ENCODE measurements at regions not wholly inside any gene's neighbourhood (a gene's known extent, or its start where the extent isn't known, plus 50 kb on each side); places are given as distances from the start of the nearest gene placed in this dataset.

GRCh38 chr13:67867206-67867605 is 637.1 kb upstream of the PCDH9 start:
- TF ChIP-seq EZH2 (IDR thresholded peaks at IDR 0.05; ENCODE audit: insufficient read depth, low read length) (no peak), CTCF (IDR thresholded peaks at IDR 0.05; ENCODE audit: insufficient read depth, low read depth, low read length) (no peak)
- H3K9me3 Mint-ChIP-seq (ENCODE audit: unreplicated experiment) = peaks cover 1% of the 10 kb centered on the region
- H3K4me1 ChIP-seq (ENCODE audit: insufficient read depth, low read length) = no peaks in the 10 kb centered on the region
- H4K20me1 ChIP-seq (ENCODE audit: insufficient read depth, low read length) = no peaks in the 10 kb centered on the region
- H3K27me3 Mint-ChIP-seq (ENCODE audit: low read depth, unreplicated experiment) = no peaks in the 10 kb centered on the region
- no peaks in the 10 kb centered on the region for H3K4me1 Mint-ChIP-seq (ENCODE audit: low read depth, unreplicated experiment)
- H3K4me3 ChIP-seq (ENCODE audit: insufficient read depth, low read depth, low read length) = no peak overlapping the region
- H3K27ac Mint-ChIP-seq (ENCODE audit: unreplicated experiment) = no peak overlapping the region
- no peaks in the 10 kb centered on the region for H3K79me2 ChIP-seq (ENCODE audit: insufficient read depth, low read length)
- H3K4me2 ChIP-seq (ENCODE audit: low read length) = no peak overlapping the region
- no peak for FAIRE-seq
- H3K27me3 ChIP-seq (ENCODE audit: insufficient read depth, low read length) = no peaks in the 10 kb centered on the region
- no peaks in the 10 kb centered on the region for H3K9me3 ChIP-seq (ENCODE audit: insufficient read depth, low read depth, low read length)
- no peaks in the 10 kb centered on the region for H3K36me3 ChIP-seq (ENCODE audit: insufficient read depth, low read length)
- no peak overlapping the region for H3K27ac ChIP-seq (ENCODE audit: low read depth, low read length)
- H3K36me3 Mint-ChIP-seq (ENCODE audit: low read depth, unreplicated experiment) = no peaks in the 10 kb centered on the region
- DNase-seq (ENCODE audit: low read depth) = no peak
- H3K4me3 Mint-ChIP-seq (ENCODE audit: unreplicated experiment) = no peak overlapping the region
- H3K9ac ChIP-seq (ENCODE audit: low read length) = no peak overlapping the region
- H2AFZ ChIP-seq (ENCODE audit: low read depth, low read length) = no peak overlapping the region

DNA sequence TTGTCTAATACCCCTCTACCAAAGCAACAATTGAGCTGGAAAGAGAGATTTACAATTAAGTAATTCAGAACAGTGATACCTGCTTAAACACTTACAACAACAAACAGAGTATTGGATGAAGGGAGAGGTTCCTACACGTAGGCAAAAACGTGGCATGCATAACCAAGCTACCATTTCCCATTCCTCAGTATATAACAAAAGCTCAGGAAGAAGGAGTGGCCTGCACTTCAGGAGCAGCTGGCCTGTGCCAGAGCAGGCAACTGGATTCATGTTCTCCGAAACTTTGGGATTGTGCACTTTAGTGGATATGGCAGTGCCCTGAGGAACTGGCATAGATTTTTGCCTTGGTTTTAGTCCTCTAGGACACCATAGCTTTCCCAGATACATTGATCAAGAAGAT is 630.2 kb upstream of the PCDH9 start:
- peak overlapping the region; percentile 32 for H2AFZ ChIP-seq (ENCODE audit: low read depth, low read length)
- H3K4me2 ChIP-seq (ENCODE audit: low read length) = no peak overlapping the region
- Mint-ChIP-seq H3K4me3 (ENCODE audit: unreplicated experiment) (no peak overlapping the region), H3K4me1 (ENCODE audit: low read depth, unreplicated experiment) (no peaks in the 10 kb centered on the region), H3K9me3 (ENCODE audit: unreplicated experiment) (no peaks in the 10 kb centered on the region), H3K27me3 (ENCODE audit: low read depth, unreplicated experiment) (no peaks in the 10 kb centered on the region), H3K27ac (ENCODE audit: unreplicated experiment) (no peak overlapping the region), H3K36me3 (ENCODE audit: low read depth, unreplicated experiment) (no peaks in the 10 kb centered on the region)
- H3K79me2 ChIP-seq (ENCODE audit: insufficient read depth, low read length) = no peaks in the 10 kb centered on the region
- no peak for TF ChIP-seq CTCF (IDR thresholded peaks at IDR 0.05; ENCODE audit: insufficient read depth, low read depth, low read length)
- TF ChIP-seq EZH2 (IDR thresholded peaks at IDR 0.05; ENCODE audit: insufficient read depth, low read length) = no peak
- H3K27ac ChIP-seq (ENCODE audit: low read depth, low read length) = no peak overlapping the region
- no peak overlapping the region for H3K9ac ChIP-seq (ENCODE audit: low read length)
- FAIRE-seq (no peak), DNase-seq (ENCODE audit: low read depth) (no peak)
- no peaks in the 10 kb centered on the region for H3K9me3 ChIP-seq (ENCODE audit: insufficient read depth, low read depth, low read length)
- no peaks in the 10 kb centered on the region for H3K36me3 ChIP-seq (ENCODE audit: insufficient read depth, low read length)
- H3K4me3 ChIP-seq (ENCODE audit: insufficient read depth, low read depth, low read length) = no peak overlapping the region
- no peaks in the 10 kb centered on the region for H3K4me1 ChIP-seq (ENCODE audit: insufficient read depth, low read length)
- no peaks in the 10 kb centered on the region for H4K20me1 ChIP-seq (ENCODE audit: insufficient read depth, low read length)
- H3K27me3 ChIP-seq (ENCODE audit: insufficient read depth, low read length) = no peaks in the 10 kb centered on the region

- H3K36me3 Mint-ChIP-seq (ENCODE audit: low read depth, unreplicated experiment) = no peaks in the 10 kb centered on the region
- H3K79me2 ChIP-seq (ENCODE audit: insufficient read depth, low read length) = no peaks in the 10 kb centered on the region
- H3K36me3 ChIP-seq (ENCODE audit: insufficient read depth, low read length) = no peaks in the 10 kb centered on the region
- no peaks in the 10 kb centered on the region for H3K4me1 Mint-ChIP-seq (ENCODE audit: low read depth, unreplicated experiment)
- H3K9me3 Mint-ChIP-seq (ENCODE audit: unreplicated experiment) = no peaks in the 10 kb centered on the region
- FAIRE-seq = no peak
- H3K4me3 ChIP-seq (ENCODE audit: insufficient read depth, low read depth, low read length) = no peak overlapping the region
- no peak overlapping the region for H2AFZ ChIP-seq (ENCODE audit: low read depth, low read length)
- no peak for DNase-seq (ENCODE audit: low read depth)
- H3K4me3 Mint-ChIP-seq (ENCODE audit: unreplicated experiment) = no peak overlapping the region
- no peaks in the 10 kb centered on the region for H3K27me3 ChIP-seq (ENCODE audit: insufficient read depth, low read length)
- no peak overlapping the region for H3K27ac ChIP-seq (ENCODE audit: low read depth, low read length)
- no peaks in the 10 kb centered on the region for H3K4me1 ChIP-seq (ENCODE audit: insufficient read depth, low read length)
- H3K27me3 Mint-ChIP-seq (ENCODE audit: low read depth, unreplicated experiment) = no peaks in the 10 kb centered on the region
- no peaks in the 10 kb centered on the region for H3K9me3 ChIP-seq (ENCODE audit: insufficient read depth, low read depth, low read length)
- H3K27ac Mint-ChIP-seq (ENCODE audit: unreplicated experiment) = no peak overlapping the region
- H3K4me2 ChIP-seq (ENCODE audit: low read length) = no peak overlapping the region
- TF ChIP-seq CTCF (IDR thresholded peaks at IDR 0.05; ENCODE audit: insufficient read depth, low read depth, low read length) (no peak), EZH2 (IDR thresholded peaks at IDR 0.05; ENCODE audit: insufficient read depth, low read length) (no peak)
- no peak overlapping the region for H3K9ac ChIP-seq (ENCODE audit: low read length)
- H4K20me1 ChIP-seq (ENCODE audit: insufficient read depth, low read length) = no peaks in the 10 kb centered on the region
Measured at GRCh38 chr13:67859904-67860303, 629.8 kb upstream of the PCDH9 start.
